HG03039 (cell line): ENCODE measurements at regions not wholly inside any gene's neighbourhood (a gene's known extent, or its start where the extent isn't known, plus 50 kb on each side); places are given as distances from the start of the nearest gene placed in this dataset.

Experiments used
- ATAC-seq: cut with Tn5 transposase; IDR thresholded peaks from one replicate; pipeline ENCODE4 v1.9.1; 2021; ENCODE audit warnings: mild to moderate bottlenecking, moderate library complexity; ENCODE audit not compliant: unreplicated experiment

DNA sequence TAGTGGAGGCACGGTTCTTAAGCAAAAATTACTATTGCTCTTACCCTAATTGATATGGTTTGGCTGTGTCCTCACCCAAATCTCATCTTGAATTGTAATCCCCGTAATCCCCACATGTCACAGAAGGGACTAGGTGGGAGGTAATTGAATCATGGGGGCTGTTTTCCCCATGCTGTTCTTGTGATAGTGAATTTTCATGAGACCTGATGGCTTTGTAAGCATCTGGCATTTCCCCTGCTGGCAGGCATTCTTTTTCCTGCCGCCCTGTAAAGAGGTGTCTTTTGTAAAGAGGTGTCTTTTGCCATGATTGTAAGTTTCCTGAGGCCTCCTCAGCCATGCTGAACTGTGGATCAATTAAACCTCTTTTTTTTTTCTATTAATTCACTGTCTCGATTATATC lies 1691.8 kb upstream of the SLC39A10 start:
- no peak for ATAC-seq

- ATAC-seq, result peak; percentile 58
Observed at GRCh38 chr2:193963472-193964119, 1693.4 kb upstream of the SLC39A10 start.

DNA sequence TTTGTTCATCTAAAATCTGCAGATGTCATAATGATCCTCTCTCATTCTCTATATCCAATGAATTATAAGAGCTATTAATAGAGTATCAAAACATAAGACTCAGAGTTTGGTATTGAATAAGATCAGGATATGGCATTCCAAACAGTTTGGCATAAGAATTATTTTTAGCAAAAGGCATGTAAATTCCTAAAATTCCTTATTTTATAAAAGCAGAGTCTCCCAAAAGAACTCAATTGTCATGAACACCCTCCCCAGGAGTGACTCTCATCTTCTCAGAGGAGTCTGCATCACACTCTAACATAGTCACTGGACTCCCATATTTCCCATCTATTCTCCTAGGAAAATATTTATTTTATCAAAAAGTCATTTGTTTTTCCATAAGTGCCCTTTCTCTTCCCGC lies 1710.2 kb upstream of the SLC39A10 start:
- no peak for ATAC-seq

DNA sequence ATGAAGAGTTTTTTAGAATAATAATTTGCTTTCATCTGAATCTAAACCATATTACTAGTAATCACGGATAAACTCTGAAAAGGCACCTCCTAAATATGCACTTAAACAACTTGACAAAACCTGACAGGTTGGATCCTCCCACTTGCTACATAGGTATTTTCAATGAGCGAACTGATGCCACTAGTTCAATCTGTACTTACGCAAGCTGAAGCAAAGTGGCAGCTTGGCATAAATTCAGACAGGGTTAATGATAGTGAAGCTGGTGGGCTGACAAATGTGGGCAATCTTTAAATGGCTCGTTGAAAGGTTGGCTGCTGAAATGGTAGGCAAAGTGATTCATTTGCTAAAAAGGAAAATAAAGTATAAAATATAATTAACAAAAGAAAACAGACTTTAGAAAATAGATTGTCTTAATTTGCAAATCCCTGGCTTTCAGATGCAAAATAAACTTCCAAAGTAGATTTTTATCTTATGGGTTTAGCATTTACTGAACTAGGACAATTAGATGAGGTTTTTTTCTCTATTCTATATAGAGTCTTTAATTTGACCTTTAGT lies 1713.5 kb upstream of the SLC39A10 start:
- no peak for ATAC-seq

GRCh38 chr2:193935114-193935513 lies 1721.9 kb upstream of the SLC39A10 start:
- no peak for ATAC-seq

- no peak for ATAC-seq
Observed at GRCh38 chr2:193929131-193929530, 1727.9 kb upstream of the SLC39A10 start.

- ATAC-seq, result no peak
Observed at GRCh38 chr2:193907561-193907960, 1712.8 kb upstream of the TMEFF2 start.

DNA sequence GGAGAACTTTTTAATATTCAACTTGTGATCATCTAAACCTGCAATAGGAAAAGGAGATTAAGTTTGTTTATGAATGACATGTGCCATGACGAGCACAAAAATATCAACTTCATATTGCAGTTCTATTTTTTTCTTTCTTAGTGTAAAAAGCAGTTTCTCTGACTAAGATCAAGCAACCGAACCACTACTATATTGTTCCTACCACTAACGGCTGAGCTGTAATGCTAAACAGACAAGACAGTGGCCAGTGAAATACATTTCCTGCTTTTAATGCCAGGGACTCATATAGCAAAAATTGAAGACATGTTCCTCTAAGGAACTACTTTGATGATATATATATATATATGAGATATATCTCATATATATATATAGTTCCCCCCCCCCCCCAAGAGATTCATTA lies 1705.6 kb upstream of the TMEFF2 start:
- no peak for ATAC-seq

- ATAC-seq, result no peak
Observed at GRCh38 chr2:193895226-193895625, 1700.5 kb upstream of the TMEFF2 start.

- peak; percentile 43 for ATAC-seq
Observed at GRCh38 chr2:193894081-193894480, 1699.3 kb upstream of the TMEFF2 start.

DNA sequence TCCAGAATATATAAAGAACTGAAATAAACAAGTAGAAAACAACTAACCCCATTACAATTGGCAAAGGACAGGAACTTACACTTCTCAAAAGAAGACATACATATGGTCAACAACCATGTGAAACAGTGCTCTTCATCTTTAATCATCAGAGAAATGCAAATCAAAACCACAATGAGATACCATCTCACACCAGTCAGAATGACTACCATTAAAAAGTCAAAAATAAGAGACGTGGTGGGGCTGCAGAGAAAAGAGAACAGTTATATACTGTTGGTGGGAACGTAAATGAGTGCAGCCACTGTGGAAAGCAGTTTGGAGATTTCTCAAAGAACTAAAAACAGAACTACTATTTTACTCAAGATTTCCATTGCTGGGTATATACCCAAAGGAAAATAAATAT lies 1696.3 kb upstream of the TMEFF2 start:
- ATAC-seq, result peak; percentile 37

DNA sequence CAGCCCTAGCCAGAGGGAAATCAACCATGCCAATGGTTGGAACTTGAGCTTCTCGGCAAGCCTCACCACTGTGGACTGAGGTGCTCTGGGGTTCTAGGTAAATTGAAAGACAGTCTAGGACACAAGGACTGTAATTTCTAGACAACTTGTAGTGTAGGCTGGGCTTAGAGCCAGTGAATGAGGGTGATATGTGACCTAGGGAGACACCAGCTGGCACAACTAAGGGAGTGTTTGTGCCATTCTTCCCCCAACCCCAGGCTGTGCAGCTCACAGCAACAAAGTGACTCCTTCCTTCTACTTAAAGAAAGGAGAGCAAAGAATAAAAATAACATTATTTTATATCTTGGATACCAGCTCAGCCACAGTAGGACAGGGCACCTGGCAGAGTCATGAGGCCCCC lies 1690.7 kb upstream of the TMEFF2 start:
- ATAC-seq, result no peak

GRCh38 chr2:193883820-193884219 lies 1689.1 kb upstream of the TMEFF2 start:
- no peak for ATAC-seq

DNA sequence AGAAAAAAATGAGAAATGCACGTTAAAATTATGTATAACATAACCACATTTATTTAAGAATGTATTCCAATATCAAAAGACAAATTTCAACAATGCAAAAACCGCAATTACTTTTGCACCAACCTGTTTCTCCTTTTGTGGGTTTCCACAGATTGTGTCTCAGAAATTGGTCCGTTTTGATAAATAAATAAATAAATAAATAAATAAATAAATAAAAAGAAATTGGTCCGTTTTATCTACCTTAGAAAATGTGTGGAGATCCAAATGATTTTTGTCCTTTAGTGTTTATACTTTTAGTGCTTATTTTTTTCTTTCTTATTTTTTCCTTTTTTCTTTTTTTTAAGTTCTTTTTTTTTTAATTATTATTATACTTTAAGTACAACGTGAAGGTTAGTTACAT lies 1682.2 kb upstream of the TMEFF2 start:
- ATAC-seq, result no peak

DNA sequence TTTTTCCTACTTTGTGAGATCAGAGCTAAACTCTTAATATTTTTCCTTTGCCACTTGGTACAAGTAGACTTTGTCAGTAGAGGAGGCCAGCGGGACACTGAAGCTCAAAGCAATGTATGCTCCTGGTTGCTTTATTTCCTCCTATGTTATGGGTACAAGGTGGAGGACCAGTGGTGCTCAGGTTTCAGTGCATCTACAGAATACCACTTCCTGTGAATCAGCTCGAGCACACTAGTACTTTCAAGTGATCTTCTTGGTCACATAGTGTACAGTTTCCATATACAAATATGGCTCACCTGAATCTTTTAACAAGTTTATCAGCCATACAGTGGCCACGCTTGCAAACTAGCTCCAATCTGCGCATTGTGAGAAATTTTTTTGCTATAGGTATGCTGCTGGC lies 1674.8 kb upstream of the TMEFF2 start:
- no peak for ATAC-seq

DNA sequence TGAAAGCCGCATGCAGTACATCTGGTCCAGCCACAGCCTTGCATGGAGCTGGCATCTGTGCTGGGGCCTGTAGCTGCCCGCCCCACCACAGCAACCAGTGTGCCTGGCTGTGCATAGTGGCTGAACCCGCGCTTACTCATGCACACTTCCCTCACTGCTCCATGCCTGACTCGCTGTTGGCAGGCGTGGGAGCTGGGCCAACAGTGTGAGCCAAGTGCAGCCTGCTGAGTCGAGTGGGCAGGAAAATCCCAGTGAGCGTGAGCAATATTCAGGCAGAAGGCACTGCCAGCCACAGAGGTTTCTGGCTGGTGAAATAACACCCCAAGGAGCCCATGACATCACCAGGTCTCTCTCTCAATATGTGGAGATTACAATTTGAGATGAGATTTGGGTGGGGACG lies 1674.1 kb upstream of the TMEFF2 start:
- no peak for ATAC-seq

GRCh38 chr2:193868132-193868531 lies 1673.4 kb upstream of the TMEFF2 start:
- ATAC-seq, result no peak

GRCh38 chr2:193867454-193867853 lies 1672.7 kb upstream of the TMEFF2 start:
- ATAC-seq, result no peak

GRCh38 chr2:193861557-193861956 lies 1666.8 kb upstream of the TMEFF2 start:
- no peak for ATAC-seq

DNA sequence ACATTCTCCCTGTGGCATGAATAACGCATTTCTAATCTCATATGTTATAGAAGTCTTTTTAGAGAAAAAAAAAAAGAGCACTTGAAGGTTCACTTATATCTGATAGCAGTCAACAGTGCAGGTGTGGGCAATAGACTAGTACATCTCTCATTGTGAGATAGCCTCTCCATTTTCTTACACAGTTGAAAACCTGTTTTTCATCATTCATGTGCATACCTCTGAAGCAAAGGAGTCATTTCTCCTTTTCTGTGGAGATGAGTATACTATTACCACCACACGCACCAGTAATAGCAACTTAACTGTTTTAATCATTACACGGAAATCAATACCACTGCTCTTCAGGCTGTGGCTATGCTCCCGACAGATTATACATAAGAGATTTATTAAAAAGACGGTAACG lies 1653.3 kb upstream of the TMEFF2 start:
- no peak for ATAC-seq

DNA sequence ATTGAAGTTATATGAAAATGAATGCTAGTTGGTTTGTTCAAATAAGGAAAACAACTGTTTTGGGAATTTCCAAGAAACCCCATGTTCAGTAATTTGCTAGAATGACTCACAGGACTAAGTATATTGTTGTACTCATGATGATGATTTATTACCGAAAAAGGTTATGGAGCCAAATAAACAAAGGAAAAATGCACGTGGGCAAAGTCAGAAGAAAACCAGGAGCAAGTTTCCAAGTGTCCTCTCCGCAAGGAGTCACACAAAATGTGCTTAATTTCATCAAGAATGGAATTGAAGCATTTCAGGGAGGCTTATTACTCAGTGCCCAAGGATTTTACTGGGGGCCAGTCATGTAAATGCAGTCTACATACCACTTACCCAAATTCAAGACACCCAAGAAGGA lies 1652.4 kb upstream of the TMEFF2 start:
- ATAC-seq, result no peak

- no peak for ATAC-seq
Observed at GRCh38 chr2:193845604-193846003, 1650.9 kb upstream of the TMEFF2 start.

DNA sequence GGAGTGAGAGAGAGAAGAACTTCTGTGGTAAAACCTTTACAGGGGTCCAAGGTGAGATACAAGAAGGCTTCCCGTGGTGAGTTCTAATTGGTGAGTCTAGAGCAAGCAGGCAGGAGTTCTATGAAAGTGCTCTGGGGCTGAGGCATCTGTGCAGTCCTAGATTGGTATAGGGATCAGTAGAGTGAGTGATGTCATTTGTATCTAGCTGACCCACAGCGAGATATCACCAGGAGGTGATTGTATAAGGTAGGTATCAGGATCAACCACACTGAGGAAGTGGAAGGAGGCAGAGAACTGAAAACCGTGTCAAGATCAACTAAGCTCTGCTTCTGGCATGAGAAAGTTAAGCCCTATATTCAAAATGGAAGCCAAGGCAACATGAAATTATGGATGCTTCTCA lies 1648.9 kb upstream of the TMEFF2 start:
- no peak for ATAC-seq
